ENCODE measurements at regions not wholly inside any gene's neighbourhood (a gene's known extent, or its start where the extent isn't known, plus 50 kb on each side); places are given as distances from the start of the nearest gene placed in this dataset.

DNA sequence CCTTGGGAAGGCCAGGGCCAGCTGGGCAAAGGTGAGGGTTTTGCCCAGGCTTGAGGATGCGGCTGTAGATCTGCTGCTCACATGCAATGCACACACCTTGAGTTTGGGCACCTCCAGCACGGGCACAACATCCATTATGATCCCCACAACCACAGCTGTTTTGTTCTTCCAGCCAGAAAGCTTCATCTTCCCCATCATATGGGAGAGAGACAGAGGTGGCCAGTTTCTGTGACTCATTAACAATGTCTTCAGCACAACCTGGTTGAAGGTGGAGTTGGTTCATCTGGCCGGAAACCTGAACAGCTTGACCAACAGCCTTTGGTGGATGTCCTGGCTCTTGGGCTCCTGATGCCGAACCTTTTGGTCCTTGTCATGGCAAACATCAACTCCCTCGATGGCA, 163.7 kb upstream of the CCND2 start:
- BruUV-seq (replicated peaks), result no TSS peak
- ATAC-seq, result no peak
- intact Hi-C loops (cut with micrococcal nuclease; ENCODE audit: unreplicated experiment), result loop anchor here (10.0 kb wide), 1 partner anchor 165 kb away; the partner anchor contains the start of gene CCND2
- no peaks in the 10 kb centered on the region for H3K4me1 ChIP-seq (ENCODE audit: control insufficient read depth, insufficient read depth, low read length)
- H3K36me3 ChIP-seq (ENCODE audit: control insufficient read depth, insufficient read depth, low read length), result no peaks in the 10 kb centered on the region
- no peaks in the 10 kb centered on the region for H3K9me3 ChIP-seq (ENCODE audit: control insufficient read depth, insufficient read depth, low read depth, low read length)
- TF ChIP-seq POLR2AphosphoS5 (IDR thresholded peaks at IDR 0.05; ENCODE audit: low read depth, low read length), result no peak
- TF ChIP-seq, protein P1, sequence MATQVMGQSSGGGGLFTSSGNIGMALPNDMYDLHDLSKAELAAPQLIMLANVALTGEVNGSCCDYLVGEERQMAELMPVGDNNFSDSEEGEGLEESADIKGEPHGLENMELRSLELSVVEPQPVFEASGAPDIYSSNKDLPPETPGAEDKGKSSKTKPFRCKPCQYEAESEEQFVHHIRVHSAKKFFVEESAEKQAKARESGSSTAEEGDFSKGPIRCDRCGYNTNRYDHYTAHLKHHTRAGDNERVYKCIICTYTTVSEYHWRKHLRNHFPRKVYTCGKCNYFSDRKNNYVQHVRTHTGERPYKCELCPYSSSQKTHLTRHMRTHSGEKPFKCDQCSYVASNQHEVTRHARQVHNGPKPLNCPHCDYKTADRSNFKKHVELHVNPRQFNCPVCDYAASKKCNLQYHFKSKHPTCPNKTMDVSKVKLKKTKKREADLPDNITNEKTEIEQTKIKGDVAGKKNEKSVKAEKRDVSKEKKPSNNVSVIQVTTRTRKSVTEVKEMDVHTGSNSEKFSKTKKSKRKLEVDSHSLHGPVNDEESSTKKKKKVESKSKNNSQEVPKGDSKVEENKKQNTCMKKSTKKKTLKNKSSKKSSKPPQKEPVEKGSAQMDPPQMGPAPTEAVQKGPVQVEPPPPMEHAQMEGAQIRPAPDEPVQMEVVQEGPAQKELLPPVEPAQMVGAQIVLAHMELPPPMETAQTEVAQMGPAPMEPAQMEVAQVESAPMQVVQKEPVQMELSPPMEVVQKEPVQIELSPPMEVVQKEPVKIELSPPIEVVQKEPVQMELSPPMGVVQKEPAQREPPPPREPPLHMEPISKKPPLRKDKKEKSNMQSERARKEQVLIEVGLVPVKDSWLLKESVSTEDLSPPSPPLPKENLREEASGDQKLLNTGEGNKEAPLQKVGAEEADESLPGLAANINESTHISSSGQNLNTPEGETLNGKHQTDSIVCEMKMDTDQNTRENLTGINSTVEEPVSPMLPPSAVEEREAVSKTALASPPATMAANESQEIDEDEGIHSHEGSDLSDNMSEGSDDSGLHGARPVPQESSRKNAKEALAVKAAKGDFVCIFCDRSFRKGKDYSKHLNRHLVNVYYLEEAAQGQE (IDR thresholded peaks at IDR 0.05; ENCODE audit: insufficient read depth in 1 of 2, low read depth in 2 of 2, low read length in 1 of 2), result no peak
- no peak for TF ChIP-seq SIN3A (IDR thresholded peaks at IDR 0.05; ENCODE audit: borderline replicate concordance, insufficient read depth, low read depth, low read length)
- TF ChIP-seq, protein P2, sequence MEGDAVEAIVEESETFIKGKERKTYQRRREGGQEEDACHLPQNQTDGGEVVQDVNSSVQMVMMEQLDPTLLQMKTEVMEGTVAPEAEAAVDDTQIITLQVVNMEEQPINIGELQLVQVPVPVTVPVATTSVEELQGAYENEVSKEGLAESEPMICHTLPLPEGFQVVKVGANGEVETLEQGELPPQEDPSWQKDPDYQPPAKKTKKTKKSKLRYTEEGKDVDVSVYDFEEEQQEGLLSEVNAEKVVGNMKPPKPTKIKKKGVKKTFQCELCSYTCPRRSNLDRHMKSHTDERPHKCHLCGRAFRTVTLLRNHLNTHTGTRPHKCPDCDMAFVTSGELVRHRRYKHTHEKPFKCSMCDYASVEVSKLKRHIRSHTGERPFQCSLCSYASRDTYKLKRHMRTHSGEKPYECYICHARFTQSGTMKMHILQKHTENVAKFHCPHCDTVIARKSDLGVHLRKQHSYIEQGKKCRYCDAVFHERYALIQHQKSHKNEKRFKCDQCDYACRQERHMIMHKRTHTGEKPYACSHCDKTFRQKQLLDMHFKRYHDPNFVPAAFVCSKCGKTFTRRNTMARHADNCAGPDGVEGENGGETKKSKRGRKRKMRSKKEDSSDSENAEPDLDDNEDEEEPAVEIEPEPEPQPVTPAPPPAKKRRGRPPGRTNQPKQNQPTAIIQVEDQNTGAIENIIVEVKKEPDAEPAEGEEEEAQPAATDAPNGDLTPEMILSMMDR (IDR thresholded peaks at IDR 0.05), result no peak
- TF ChIP-seq TCF7L2 (IDR thresholded peaks at IDR 0.05; ENCODE audit: low read depth, low read length), result no peak
- H3K27ac ChIP-seq (ENCODE audit: low read length), result no peak overlapping the region
- ChIA-PET POLR2A (no interaction called here), CTCF (no interaction called here)
- no peaks in the 10 kb centered on the region; the same call in 1 of the 2 replicates for H3K27me3 ChIP-seq (ENCODE audit: control insufficient read depth, insufficient read depth, low read length)
- H3K4me3 ChIP-seq (ENCODE audit: low read depth in 2 of 2, low read length in 2 of 2), result no peak overlapping the region
- no peak for DNase-seq (ENCODE audit: low read depth, low spot score)
- in situ Hi-C loops (cut with HindIII; ENCODE audit: low pct_unique_long_range_greater_than_20kb, low sequenced_read_pairs), result no loop called here

DNA sequence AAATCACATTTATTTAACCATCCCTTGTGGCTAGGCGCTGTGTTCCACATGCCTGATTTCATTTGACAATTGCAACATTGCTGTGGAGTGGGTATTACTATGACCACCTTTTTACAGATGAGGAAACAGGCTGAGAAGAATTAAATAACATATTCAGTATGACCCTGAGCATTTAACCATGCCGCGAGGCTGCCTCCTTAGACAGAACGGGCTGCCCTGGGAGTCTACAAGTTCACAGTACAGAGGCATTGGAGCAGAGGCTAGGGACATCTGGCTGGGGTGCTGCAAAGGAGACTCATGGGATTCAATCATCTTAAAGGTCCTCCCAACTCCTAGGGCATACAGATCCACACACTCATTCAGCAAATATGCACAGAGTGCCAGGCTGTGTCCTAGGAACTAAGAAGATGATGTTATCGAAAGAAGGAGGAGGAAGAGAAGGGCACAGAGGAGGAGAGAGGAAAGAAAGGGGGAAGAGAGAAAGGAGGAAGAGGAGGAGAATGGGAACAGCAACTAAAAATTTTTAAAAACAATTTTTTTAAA, 164.7 kb upstream of the CCND2 start:
- Histone ChIP-seq H3K4me3 (ENCODE audit: low read depth in 2 of 2, low read length in 2 of 2) (no peak overlapping the region), H3K36me3 (ENCODE audit: control insufficient read depth, insufficient read depth, low read length) (no peaks in the 10 kb centered on the region), H3K4me1 (ENCODE audit: control insufficient read depth, insufficient read depth, low read length) (no peaks in the 10 kb centered on the region), H3K27me3 (ENCODE audit: control insufficient read depth, insufficient read depth, low read length) (no peaks in the 10 kb centered on the region; the same call in 1 of the 2 replicates), H3K9me3 (ENCODE audit: control insufficient read depth, insufficient read depth, low read depth, low read length) (no peaks in the 10 kb centered on the region), H3K27ac (ENCODE audit: low read length) (no peak overlapping the region)
- in situ Hi-C loops (cut with HindIII; ENCODE audit: low pct_unique_long_range_greater_than_20kb, low sequenced_read_pairs), result no loop called here
- TF ChIP-seq POLR2AphosphoS5 (IDR thresholded peaks at IDR 0.05; ENCODE audit: low read depth, low read length), result no peak
- TF ChIP-seq, protein P2 (IDR thresholded peaks at IDR 0.05), result no peak
- no peak for TF ChIP-seq TCF7L2 (IDR thresholded peaks at IDR 0.05; ENCODE audit: low read depth, low read length)
- no peak for TF ChIP-seq SIN3A (IDR thresholded peaks at IDR 0.05; ENCODE audit: borderline replicate concordance, insufficient read depth, low read depth, low read length)
- TF ChIP-seq, protein P1 (IDR thresholded peaks at IDR 0.05; ENCODE audit: insufficient read depth in 1 of 2, low read depth in 2 of 2, low read length in 1 of 2), result no peak
- no TSS peak for BruUV-seq (replicated peaks)
- ATAC-seq (no peak), DNase-seq (ENCODE audit: low read depth, low spot score) (no peak)
- ChIA-PET CTCF (no interaction called here), POLR2A (no interaction called here)
- intact Hi-C loops (cut with micrococcal nuclease; ENCODE audit: unreplicated experiment), result loop anchor here (10.0 kb wide), 1 partner anchor 166 kb away; the partner anchor contains the start of gene CCND2
